ENCODE measurements at regions not wholly inside any gene's neighbourhood (a gene's known extent, or its start where the extent isn't known, plus 50 kb on each side); places are given as distances from the start of the nearest gene placed in this dataset.
A peak's percentile ranks its signal among the peaks of the same experiment; 100 is the strongest.

GRCh38 chr6:25013246-25013645 is 77.5 kb upstream of the RIPOR2 start:
- no peak for DNase-seq

- DNase-seq: no peak
These were observed 78.6 kb upstream of the RIPOR2 start for GRCh38 chr6:25014369-25014768.

- peak; percentile 68 for DNase-seq
These were observed 79.2 kb upstream of the RIPOR2 start for GRCh38 chr6:25014791-25015560.

GRCh38 chr6:25016014-25016720 is 80.4 kb upstream of the RIPOR2 start:
- DNase-seq: no peak

DNA sequence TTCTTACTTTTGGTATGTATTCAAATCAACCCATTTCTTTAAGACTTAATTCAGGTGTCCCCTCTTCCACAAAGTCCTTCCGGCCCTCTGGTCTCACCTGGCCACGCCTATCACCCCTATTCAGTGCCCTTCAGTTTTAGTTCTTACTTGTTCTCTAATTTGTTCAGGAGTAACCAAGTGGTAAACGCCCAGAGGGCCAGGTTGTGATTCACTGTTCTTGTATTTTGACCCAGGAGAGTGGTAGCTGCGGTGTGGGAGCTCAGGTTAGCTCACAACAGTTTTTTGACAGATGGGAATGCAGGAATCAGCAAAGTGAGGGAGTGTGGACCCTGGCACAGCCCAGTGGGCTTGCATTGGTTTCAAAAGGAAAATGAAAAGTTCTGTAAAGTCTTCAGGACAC is 81.7 kb upstream of the RIPOR2 start:
- DNase-seq: no peak

DNA sequence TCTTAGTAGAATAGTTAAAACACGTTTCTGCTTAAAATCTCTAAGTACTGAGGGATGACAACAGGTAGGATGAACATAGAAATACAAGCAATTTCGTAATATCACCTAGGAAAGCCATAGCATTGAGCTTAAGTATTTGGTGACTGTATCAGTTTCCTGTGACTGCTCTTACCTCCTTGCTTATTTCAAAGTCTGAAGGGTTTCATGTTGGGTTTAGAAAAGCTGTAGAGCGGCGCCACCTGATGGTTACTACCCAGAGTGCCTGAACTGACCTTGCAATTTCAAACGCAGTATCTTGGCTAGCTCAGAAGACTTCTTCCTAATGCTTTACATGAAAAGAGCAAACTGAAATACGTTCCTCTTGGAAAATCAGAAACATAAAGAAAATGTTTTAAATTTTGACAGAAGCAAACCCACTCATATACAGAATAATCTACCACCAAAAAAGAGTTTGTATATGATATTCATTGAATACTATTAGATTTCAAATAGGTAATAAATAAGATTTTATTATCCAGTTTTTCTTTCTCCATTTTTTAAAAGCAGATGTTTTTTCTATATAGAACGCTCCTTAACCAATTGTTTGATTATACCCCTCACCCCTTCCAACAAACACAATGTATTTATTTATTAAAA is 82.3 kb upstream of the RIPOR2 start:
- peak; percentile 21 for DNase-seq

GRCh38 chr6:25018568-25018954 is 82.8 kb upstream of the RIPOR2 start:
- DNase-seq: no peak

DNA sequence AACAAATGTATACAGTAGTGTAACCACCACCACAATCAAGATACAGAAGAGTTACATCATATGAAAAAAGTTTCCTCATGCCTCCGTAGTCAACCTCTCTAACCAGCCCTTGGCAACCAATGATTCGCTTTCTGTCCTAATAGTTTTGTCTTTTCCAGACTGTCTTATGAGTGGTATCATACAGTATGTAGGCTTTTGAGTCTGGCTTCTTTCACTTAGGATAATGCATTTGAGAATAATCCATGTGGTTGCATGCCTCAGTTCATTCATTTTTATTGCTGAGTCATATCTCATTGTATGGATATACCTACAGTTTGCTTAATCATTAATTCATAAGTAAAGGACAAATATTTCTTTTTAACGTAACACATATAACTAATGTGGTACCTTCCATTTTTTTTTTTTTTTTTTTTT is 86.4 kb upstream of the RIPOR2 start:
- DNase-seq: no peak

- no peak for DNase-seq
These were observed 88.0 kb upstream of the RIPOR2 start for GRCh38 chr6:25023781-25024180.

GRCh38 chr6:25024821-25025220 is 89.1 kb upstream of the RIPOR2 start:
- DNase-seq: no peak

GRCh38 chr6:25025248-25025918 is 89.6 kb upstream of the RIPOR2 start:
- no peak for DNase-seq

- no peak for DNase-seq
These were observed 90.2 kb upstream of the RIPOR2 start for GRCh38 chr6:25025919-25026301.

GRCh38 chr6:25026723-25027122 is 91.0 kb upstream of the RIPOR2 start:
- peak; percentile 45 for DNase-seq

GRCh38 chr6:25027221-25027916 is 91.6 kb upstream of the RIPOR2 start:
- DNase-seq: no peak

DNA sequence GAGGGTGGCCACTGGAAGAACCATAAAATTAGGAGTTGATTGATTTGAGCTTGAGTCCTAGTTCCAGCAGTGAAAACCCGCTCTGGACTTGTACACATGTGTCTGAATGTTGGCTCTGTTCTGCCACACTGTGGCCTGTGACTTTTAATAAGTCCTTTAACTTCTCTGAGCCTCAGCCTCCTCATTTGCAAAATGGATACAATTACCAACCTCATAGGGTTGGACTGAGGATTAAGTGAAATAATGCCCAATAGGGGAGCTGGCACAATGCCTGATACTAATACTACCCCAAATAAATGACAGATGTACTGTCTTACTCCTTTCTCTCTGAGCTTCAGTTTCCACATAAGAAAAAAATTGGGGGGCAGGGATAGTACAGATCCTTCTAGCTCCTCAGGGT is 92.6 kb upstream of the RIPOR2 start:
- DNase-seq: no peak

GRCh38 chr6:25032934-25033333 is 97.2 kb upstream of the RIPOR2 start:
- no peak for DNase-seq

GRCh38 chr6:25034431-25034921 is 98.7 kb upstream of the RIPOR2 start:
- DNase-seq: no peak

GRCh38 chr6:25035174-25035511 is 99.4 kb upstream of the RIPOR2 start:
- no peak for DNase-seq

DNA sequence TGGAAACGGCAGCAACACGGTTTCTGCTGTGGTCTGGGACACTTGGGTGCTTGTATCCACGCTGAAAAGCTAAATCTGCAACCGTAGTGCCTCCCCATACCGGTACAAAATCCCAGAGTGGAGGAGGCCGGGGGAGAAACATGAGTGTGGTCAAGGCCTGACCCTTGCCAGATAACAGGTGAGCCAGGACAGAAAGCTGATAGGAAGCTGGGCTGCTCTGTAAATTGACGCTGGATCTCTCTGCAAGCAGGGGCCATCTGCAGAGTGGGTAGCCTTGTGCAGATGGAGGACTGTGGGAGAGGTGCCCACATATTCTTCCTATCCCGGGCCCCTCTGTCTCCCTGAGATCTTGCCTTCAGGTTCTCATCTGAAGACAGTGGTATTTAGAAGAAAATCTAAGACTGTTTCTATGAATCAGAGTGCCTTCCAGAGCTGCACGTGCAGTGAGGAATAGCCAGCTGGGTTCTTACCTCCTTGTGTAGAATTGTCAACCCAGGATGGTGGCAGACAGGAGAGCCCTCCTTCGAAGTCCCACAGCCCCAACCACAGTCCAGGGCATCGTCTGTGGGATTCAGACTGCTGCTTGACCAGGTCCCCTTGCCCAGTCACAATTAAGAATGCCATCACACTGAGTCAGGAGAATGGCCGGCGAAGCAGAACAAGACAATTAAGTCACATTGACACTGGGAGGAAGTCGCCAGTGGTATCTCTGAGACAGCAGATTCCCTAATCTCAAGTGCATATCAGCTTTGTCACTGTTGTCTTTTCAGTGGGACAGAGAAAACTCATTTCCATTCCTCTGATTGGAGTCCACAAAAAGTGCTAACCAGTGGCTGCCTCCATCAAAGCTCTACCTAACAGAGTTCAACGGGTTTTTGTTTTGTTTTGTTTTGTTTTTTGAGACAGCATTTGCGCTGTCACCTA is 100.0 kb upstream of the RIPOR2 start:
- no peak for DNase-seq

DNA sequence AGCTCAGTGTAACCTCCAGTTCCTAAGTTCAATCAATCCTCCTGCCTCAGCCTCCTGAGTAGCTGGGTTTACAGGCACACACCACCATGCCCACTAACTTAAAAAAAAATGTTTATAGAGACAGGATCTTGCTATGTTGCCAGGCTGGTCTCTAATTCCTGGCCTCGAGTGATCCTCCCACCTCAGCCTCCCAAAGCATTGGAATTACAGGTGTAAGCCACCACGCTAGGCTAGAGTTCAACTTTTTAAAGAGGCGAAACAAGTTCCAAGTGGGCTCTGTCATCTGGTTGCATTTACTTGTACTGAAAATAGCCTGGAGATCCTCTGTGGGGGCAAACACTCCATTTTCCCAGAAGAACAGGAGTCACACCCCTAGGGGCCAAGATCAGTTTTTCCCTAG is 100.7 kb upstream of the RIPOR2 start:
- DNase-seq: no peak

GRCh38 chr6:25038300-25038699 is 102.5 kb upstream of the RIPOR2 start:
- DNase-seq: no peak

DNA sequence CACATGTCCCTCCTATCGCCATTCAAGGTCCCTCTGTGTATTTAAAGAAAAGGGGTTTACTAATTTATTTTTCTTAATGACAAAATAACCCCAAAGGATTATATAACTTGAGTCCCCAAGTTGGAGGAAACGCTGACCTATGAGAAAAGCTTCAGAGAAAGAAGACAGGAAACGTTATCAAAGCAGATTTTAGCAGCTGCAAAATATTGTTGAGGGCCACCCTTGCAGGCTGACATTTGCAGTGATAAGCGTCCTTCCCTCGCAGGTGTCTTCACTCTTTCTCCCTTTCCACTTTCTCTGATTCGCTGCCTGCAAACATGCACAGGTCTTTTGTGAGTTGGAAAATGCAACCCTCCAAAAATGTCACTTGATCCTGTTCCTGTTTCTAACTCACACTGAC is 103.2 kb upstream of the RIPOR2 start:
- DNase-seq: no peak

Data from NCI-H1092 treated with DMSO at 0.1 percent for 48 hours (cell line).